ENCODE measurements at regions not wholly inside any gene's neighbourhood (a gene's known extent, or its start where the extent isn't known, plus 50 kb on each side); places are given as distances from the start of the nearest gene placed in this dataset.
A peak's percentile ranks its signal among the peaks of the same experiment; 100 is the strongest.

GRCh38 chrX:138191998-138192397 lies 519.5 kb downstream of the FGF13 start:
- no peaks in the 10 kb centered on the region for H3K4me1 ChIP-seq (ENCODE audit: control insufficient read depth, insufficient read depth, low read length)
- H2AFZ ChIP-seq (ENCODE audit: control insufficient read depth, low read depth, low read length): no peak overlapping the region
- no peaks in the 10 kb centered on the region for H3K36me3 ChIP-seq (ENCODE audit: control insufficient read depth in 2 of 2, insufficient read depth in 2 of 2, low read length in 1 of 2)
- DNase-seq (ENCODE audit: low read depth, low spot score) (no peak), FAIRE-seq (no peak), ATAC-seq (peak; percentile 55; the same call in 2 of the 3 replicates)
- POLR2A ChIA-PET: no interaction called here
- intact Hi-C loops (cut with micrococcal nuclease; ENCODE audit: unreplicated experiment) (loop anchor here (1.0 kb wide), 1 partner anchor 553 kb away; no protein-coding TSS in a partner anchor), in situ Hi-C loops (cut with MboI) (loop anchor here (10.0 kb wide), 1 partner anchor 553 kb away; no protein-coding TSS in a partner anchor)
- H3K79me2 ChIP-seq (ENCODE audit: control insufficient read depth, insufficient read depth, low read length): no peaks in the 10 kb centered on the region
- no peak overlapping the region for H3K9ac ChIP-seq (ENCODE audit: control insufficient read depth, insufficient read depth, low read length)
- no TSS peak for BruUV-seq (replicated peaks)
- no peaks in the 10 kb centered on the region for H3K9me3 ChIP-seq (replicated peaks; ENCODE audit: control insufficient read depth, insufficient read depth, low read length)
- no peaks in the 10 kb centered on the region for H4K20me1 ChIP-seq (ENCODE audit: control insufficient read depth, insufficient read depth)
- RAD21 ChIA-PET (ENCODE audit: unreplicated experiment): no interaction called here
- H3K4me2 ChIP-seq (ENCODE audit: control insufficient read depth, insufficient read depth): no peak overlapping the region
- no peaks in the 10 kb centered on the region for H3K27me3 ChIP-seq (replicated peaks in 1 of 2; ENCODE audit: control insufficient read depth in 2 of 2, insufficient read depth in 2 of 2, low read length in 1 of 2)
- 91% methylated on average over 1 of the region's 1 CpG for WGBS (ENCODE audit: insufficient coverage, insufficient replicate concordance, low lambda C conversion rate, missing lambda C conversion rate)
- SMC1A ChIA-PET (ENCODE audit: uncharacterized antibody, unreplicated experiment): interaction anchor here (1.0 to 1.2 kb wide), 2 partner anchors 17 to 558 kb away, joined by 3 read pairs; no protein-coding TSS in a partner anchor
- CTCF ChIA-PET: interaction anchor here (0.7 to 2.4 kb wide), 4 partner anchors 545 to 556 kb away, joined by 3 to 13 read pairs (median 3); no protein-coding TSS in a partner anchor
- H3K4me3 ChIP-seq: no peak overlapping the region
- no peak overlapping the region for H3K27ac ChIP-seq (ENCODE audit: control insufficient read depth, insufficient read depth)
- TF ChIP-seq TBL1XR1 (IDR thresholded peaks at IDR 0.05; ENCODE audit: low read depth, low read length) (no peak), HDAC2 (IDR thresholded peaks at IDR 0.05) (no peak), SMC3 (IDR thresholded peaks at IDR 0.05; ENCODE audit: borderline replicate concordance, low read length) (peak; percentile 46; the same call in 1 of the 2 replicates), GABPA (IDR thresholded peaks at IDR 0.05; ENCODE audit: low read depth) (no peak), PRDM15 (CRISPR knock-in tag; IDR thresholded peaks at IDR 0.05) (no peak), REST (IDR thresholded peaks at IDR 0.05; ENCODE audit: low read depth, low read length) (no peak), ZBED1 (IDR thresholded peaks at IDR 0.05; ENCODE audit: borderline replicate concordance) (no peak), SIN3A (IDR thresholded peaks at IDR 0.05; ENCODE audit: low read depth, low read length) (no peak), RAD21 (IDR thresholded peaks at IDR 0.05; ENCODE audit: insufficient read depth, low read depth, low read length) (peak; percentile 69), E2F4 (IDR thresholded peaks at IDR 0.05; ENCODE audit: low read depth, low read length) (no peak), NKRF (conservative IDR thresholded peaks at IDR 0.05) (no peak), LARP7 (IDR thresholded peaks at IDR 0.05) (no peak), ZNF207 (IDR thresholded peaks at IDR 0.05; ENCODE audit: borderline replicate concordance) (no peak), CREM (IDR thresholded peaks at IDR 0.05; ENCODE audit: low read depth) (no peak), TCF12 (IDR thresholded peaks at IDR 0.05; ENCODE audit: low read depth, low read length) (no peak)

Measured in GM12878 (cell line).